CD4-positive, alpha-beta T cell treated with Interleukin-6 for 4 hours (primary cell): ENCODE measurements at regions not wholly inside any gene's neighbourhood (a gene's known extent, or its start where the extent isn't known, plus 50 kb on each side); places are given as distances from the start of the nearest gene placed in this dataset.
A peak's percentile ranks its signal among the peaks of the same experiment; 100 is the strongest.

Experiments
- DNase-seq: peaks from one replicate; pipeline ENCODE4 v3.0.0-alpha.2; 2020; ENCODE audit warnings: mixed read lengths

- no peak for DNase-seq
Measured at GRCh38 chr2:120441744-120442471, 96.0 kb downstream of the INHBB start.

- DNase-seq: no peak
Measured at GRCh38 chr2:120442541-120442922, 96.6 kb downstream of the INHBB start.

- peak; percentile 34 for DNase-seq
Measured at GRCh38 chr2:120442923-120443571, 97.1 kb downstream of the INHBB start.

- DNase-seq: no peak
Measured at GRCh38 chr2:120443946-120444345, 98.0 kb downstream of the INHBB start.

GRCh38 chr2:120444691-120445240 is 98.8 kb downstream of the INHBB start:
- no peak for DNase-seq

- DNase-seq: no peak
Measured at GRCh38 chr2:120445449-120446143, 99.7 kb downstream of the INHBB start.

- DNase-seq: no peak
Measured at GRCh38 chr2:120446236-120447126, 100.5 kb downstream of the INHBB start.

- no peak for DNase-seq
Measured at GRCh38 chr2:120447127-120447785, 101.3 kb downstream of the INHBB start.

- DNase-seq: no peak
Measured at GRCh38 chr2:120448436-120448835, 102.5 kb downstream of the INHBB start.

GRCh38 chr2:120448961-120449810 is 103.2 kb downstream of the INHBB start:
- no peak for DNase-seq

GRCh38 chr2:120450196-120450820 is 104.4 kb downstream of the INHBB start:
- no peak for DNase-seq

GRCh38 chr2:120451334-120451733 is 105.4 kb downstream of the INHBB start:
- no peak for DNase-seq

GRCh38 chr2:120452131-120452530 is 106.2 kb downstream of the INHBB start:
- no peak for DNase-seq

- DNase-seq: no peak
Measured at GRCh38 chr2:120452945-120453634, 107.2 kb downstream of the INHBB start.

GRCh38 chr2:120453635-120453998 is 107.7 kb downstream of the INHBB start:
- no peak for DNase-seq

- DNase-seq: no peak
Measured at GRCh38 chr2:120454654-120455385, 108.9 kb downstream of the INHBB start.

- DNase-seq: no peak
Measured at GRCh38 chr2:120455390-120455789, 109.5 kb downstream of the INHBB start.

GRCh38 chr2:120456867-120457266 is 110.9 kb downstream of the INHBB start:
- no peak for DNase-seq

GRCh38 chr2:120460511-120460910 is 114.6 kb downstream of the INHBB start:
- DNase-seq: no peak
